GM18502 (cell line): ENCODE measurements at regions not wholly inside any gene's neighbourhood (a gene's known extent, or its start where the extent isn't known, plus 50 kb on each side); places are given as distances from the start of the nearest gene placed in this dataset.

Experiments used
- ATAC-seq: cut with Tn5 transposase; IDR thresholded peaks from one replicate; pipeline ENCODE4 v1.9.1; 2021; ENCODE audit warnings: mild to moderate bottlenecking; ENCODE audit not compliant: unreplicated experiment, poor library complexity

DNA sequence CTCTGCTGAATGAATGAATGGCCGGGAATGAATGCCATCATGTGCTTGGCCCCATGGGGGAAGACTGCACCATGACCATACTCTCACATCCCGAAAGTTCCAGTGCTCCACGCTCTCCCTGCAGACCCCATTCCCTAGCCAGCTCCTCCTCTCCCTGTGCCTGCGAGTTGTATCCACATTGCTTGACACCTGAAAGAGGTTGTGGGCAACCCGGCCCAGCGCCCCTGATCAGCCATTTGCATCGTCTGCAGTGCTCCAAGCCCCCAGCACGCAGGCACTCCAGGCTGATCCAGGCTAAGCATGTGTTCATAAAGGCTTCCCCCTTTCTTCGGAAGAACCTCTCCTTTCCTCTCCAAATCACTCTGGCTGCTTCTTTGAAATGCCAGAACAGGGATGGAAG lies 354.4 kb upstream of the MKI67 start:
- ATAC-seq: no peak

DNA sequence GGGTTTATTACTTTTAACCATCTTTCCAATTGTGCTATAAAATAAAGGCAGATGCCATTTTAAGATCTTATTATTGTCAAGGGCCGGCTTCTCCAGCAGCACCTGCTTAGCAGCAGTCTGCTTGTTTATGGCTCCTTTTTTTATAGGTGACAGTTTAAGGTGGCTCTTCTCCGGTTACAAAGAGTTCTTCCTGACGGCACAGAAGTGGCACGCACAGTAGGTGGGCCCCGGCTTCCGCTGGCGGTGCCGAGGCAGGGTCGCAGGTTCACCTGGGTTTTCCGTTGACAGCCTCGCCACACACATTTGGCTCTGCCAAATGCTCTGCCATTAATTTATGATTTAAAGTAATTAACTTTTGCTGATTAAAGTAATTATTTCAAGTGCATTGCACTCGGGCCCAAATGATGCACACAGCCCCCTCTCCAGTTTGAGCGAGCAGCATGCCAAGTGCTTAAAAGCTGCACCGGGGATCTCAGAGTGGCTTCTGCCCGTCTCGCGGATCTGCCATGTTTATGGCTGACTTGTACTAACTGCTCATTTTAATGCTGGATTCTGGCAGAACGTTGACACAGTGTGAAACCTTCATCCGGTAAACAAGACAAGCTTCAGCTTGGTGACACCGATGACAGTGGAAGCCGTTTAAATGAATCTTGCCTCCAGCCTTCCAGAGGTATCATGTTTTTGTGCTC lies 355.1 kb upstream of the MKI67 start:
- no peak for ATAC-seq

- no peak for ATAC-seq
Measured at GRCh38 chr10:128482052-128482451, 355.8 kb upstream of the MKI67 start.

DNA sequence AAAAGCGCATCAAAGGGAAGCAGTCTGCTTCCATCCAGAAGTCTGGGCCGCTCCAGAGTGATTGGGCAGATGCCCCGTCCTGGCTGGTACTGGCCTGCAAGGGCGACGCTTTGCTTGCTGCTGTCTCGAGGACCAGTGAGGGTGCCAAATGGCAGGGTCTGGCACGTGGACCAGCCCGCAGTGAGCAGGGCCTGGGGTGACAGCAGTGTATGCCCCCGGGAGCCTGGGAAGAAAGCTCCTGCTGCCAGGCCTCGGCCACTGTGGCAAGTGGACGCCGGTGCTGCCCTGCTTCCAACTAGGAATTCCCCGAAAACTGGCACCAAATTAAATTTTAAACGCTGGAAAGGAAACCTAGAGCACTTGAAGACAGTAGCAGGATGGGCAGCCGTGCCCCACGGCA lies 357.0 kb upstream of the MKI67 start:
- no peak for ATAC-seq

GRCh38 chr10:128484041-128484440 lies 357.8 kb upstream of the MKI67 start:
- ATAC-seq: no peak

GRCh38 chr10:128485701-128486235 lies 359.5 kb upstream of the MKI67 start:
- no peak for ATAC-seq

DNA sequence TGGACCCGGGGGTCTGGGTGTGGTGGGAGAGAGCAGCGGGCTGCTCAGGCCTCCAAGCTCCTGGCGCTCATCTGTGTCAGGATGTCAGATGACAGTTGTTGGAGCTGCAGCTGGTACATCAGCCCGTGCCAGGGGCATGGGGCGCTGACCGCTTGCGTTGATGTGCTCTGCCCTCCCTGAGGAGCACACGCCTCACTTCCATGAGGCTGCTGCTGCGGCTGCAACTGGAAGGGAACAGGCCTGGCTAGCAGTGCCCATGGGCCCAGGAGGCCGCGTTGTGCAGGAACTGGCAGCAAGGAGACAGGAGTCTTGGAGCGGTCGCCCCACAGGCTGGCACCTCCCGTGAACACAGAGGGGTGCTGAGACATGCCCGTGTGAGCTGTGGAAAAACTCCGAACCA lies 361.3 kb upstream of the MKI67 start:
- ATAC-seq: no peak

DNA sequence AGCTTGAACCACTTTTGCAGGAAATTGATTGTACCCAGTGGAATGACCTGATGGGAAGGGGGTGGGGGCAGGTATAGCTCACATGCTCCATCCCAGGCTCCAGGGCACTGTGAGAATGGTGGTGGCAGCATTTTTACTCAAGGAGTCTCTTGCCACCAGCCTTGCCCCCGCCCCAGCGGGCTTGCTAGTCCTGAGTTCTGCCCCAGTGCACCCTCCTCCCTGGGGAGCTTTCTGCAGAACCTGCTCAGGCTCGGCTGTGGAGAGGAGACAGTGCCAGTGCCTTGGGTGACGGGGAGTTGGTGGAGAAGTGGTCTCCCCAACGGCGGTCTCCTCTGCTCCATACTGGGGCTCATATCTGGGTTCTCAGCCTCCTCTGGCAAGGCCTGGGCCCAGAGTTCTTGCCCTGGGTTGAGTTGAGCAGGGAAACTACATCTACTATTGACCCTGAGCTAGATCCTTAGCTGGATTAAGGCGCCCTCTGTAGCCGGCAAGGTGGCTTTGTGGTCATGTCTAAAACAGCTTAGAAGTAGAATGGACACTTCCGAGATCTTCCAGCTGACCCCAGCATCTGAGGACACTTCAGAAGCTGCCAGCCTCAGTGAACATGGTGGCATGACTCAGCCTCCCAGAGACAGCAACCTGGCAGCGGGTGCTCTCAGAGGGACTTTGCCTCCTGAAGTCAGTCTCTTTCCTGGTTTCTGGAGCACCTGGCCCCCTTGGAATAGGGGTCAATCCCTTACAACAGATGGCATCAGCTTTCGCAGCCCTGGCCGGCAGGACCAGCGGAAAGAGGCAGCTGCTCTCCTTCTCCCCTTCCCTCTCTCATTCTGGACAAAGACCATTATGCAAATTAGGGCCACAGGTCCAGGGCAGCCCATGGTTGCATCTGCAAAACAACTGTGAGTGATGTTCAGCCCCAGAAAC lies 363.4 kb upstream of the MKI67 start:
- no peak for ATAC-seq

DNA sequence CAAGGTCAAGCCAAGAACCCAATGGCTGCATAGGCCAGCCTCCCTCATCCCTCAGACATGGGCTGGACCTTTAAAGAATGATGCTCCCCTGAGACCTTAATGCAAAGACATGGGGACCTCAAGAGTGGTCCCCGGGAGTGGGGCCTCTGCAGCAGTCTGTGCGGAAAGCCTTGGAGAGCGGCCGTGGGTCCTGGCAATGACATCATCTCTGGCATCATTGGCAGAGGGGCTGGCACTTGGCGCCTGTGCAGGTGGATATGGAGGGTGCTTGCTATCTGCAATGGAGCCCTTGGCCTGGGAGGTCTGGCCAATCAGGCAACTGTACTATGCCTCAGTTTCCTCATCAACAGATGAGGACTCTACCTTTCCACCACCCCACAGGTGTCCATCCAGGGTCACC lies 365.5 kb upstream of the MKI67 start:
- ATAC-seq: no peak

DNA sequence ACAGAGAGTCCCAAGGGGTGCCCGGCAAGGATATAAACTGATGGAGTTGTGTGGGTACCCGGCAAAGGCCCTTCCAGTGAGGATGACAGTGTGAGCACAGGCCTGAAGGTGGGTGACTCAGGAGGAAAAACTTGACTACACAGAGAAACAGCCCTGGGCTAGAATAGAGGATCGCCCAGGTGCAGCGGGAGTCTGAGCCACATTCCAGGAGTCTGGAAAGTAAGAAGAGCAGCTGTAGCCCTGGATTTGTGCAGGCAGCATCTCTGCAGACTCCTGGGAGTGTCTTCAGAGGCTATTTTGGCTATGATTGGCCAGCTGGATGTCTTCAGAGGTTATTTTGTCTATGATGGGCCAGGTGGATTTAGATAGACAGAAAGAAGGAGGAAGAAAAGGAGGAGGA lies 367.6 kb upstream of the MKI67 start:
- ATAC-seq: no peak

- no peak for ATAC-seq
Measured at GRCh38 chr10:128494665-128495064, 368.4 kb upstream of the MKI67 start.

GRCh38 chr10:128497660-128498377 lies 371.6 kb upstream of the MKI67 start:
- ATAC-seq: no peak

- ATAC-seq: no peak
Measured at GRCh38 chr10:128498378-128498730, 372.1 kb upstream of the MKI67 start.

- ATAC-seq: no peak
Measured at GRCh38 chr10:128498746-128499145, 372.5 kb upstream of the MKI67 start.

GRCh38 chr10:128499486-128499885 lies 373.3 kb upstream of the MKI67 start:
- no peak for ATAC-seq

GRCh38 chr10:128499956-128500355 lies 373.7 kb upstream of the MKI67 start:
- ATAC-seq: no peak

DNA sequence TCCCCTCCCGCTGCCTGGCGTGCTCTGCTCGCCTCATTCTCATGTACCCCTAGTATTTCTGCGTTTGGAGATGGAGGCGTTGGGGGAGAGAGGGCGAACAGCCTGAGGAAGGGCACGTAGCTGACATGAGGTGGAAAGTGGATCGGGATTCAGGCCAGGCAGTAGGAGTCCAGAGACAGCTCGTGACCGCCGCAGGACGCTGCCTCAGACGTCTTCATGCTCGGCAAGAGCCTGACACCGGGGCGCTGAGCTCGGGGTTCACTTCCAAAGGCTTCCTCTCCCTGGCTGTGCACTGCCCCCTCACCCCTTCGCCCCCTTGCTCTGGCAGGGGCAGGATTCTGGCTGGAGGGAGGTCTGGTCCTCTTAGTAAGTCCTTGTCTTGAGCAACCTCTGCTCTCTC lies 374.4 kb upstream of the MKI67 start:
- ATAC-seq: no peak

DNA sequence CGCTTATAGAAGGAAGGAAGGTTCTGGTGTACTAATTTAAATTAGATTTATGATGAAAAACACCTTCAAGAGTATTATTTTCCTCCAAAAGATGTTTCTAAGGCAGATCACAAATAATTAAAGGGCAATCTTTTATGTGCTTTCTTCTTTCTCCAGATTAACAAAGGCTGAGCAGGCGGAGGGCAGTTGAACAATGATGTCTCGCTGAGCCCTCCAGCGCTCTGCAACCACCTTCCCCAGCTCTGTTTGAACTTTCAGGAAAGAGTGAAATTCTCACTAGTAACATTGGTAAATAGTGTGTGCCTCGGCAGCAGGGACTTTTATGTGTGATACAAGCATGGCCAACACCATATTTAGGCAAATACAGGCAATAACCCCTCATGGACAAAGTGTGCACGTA lies 379.1 kb upstream of the MKI67 start:
- ATAC-seq: no peak

DNA sequence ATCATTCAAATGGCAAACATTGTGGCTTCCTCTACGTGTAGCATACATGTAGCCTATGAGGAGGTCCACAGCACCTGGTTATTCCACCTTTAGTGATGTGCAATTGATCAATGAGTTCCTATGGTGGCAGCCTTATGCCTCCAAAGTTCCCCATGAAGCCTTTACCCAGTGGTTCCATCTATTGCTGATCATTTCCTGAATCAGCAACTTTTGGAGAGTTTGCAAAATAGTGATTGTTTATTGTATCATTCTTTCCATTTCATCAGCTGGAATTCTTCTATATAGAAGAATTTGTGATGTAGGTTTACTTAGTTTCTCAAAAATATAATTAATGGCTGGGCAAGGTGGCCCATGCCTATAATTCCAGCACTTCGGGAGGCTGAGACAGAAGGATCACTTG lies 380.2 kb upstream of the MKI67 start:
- no peak for ATAC-seq

- no peak for ATAC-seq
Measured at GRCh38 chr10:128507066-128507465, 380.8 kb upstream of the MKI67 start.

GRCh38 chr10:128511284-128511683 lies 385.1 kb upstream of the MKI67 start:
- no peak for ATAC-seq
